Ovary (tissue), 7 donors: ENCODE measurements at regions not wholly inside any gene's neighbourhood (a gene's known extent, or its start where the extent isn't known, plus 50 kb on each side); places are given as distances from the start of the nearest gene placed in this dataset.

ENCODE experiments used
- DNase-seq, 5 donors: peaks; one replicate each; pipeline ENCODE4 v3.0.0-alpha.2; 2019 to 2020
- H3K27ac ChIP-seq, 2 donors: fragments of 200-600 bp; one replicate each; pipeline versions ENCODE4 v1.5.1 to v1.8.0; 2019 to 2022
- H3K27me3 ChIP-seq: fragments of 200-600 bp; one replicate; pipeline ENCODE4 v1.8.0; 2022
- H3K36me3 ChIP-seq: fragments of 200-600 bp; sonication (generic); one replicate; pipeline ENCODE4 v1.5.1; 2019
- H3K4me1 ChIP-seq: one replicate; pipeline ENCODE4 v1.8.1; 2013; ENCODE audit warnings: mild to moderate bottlenecking, moderate library complexity; ENCODE audit not compliant: insufficient read depth
- H3K4me3 ChIP-seq: fragments of 200-600 bp; sonication (generic); one replicate; pipeline ENCODE4 v1.5.1; 2017
- H3K9me3 ChIP-seq, 2 donors: fragments of 200-600 bp in 1 of 2; sonication (generic) in 1 of 2; one replicate each; pipeline versions ENCODE4 v1.5.1 to v1.8.1; 2013 to 2019; ENCODE audit warnings: mild to moderate bottlenecking in 1 of 2, moderate library complexity in 1 of 2
- EP300 ChIP-seq: sonication (generic); formaldehyde crosslinking; IDR thresholded peaks from one replicate; pipeline ENCODE4 v1.6.1; 2017; ENCODE audit warnings: antibody characterized with exemption
- POLR2A ChIP-seq: fragments of 450-650 bp; IDR thresholded peaks from one replicate; pipeline ENCODE4 v1.6.1; 2017; ENCODE audit warnings: antibody characterized with exemption, mild to moderate bottlenecking, moderate library complexity
- WGBS, 3 donors: extraction: QIAGEN DNeasy Blood & Tissue Kit in 1 of 3; methylation state at CpG; one replicate each; pipeline versions ENCODE4 v1.1.5 to v1.1.7; 2013 to 2017; 5-methylcytosine and 5-hydroxymethylcytosine counted together
- intact Hi-C, 4 donors: fragments of 100-400 bp; cut with DNase I; formaldehyde crosslinking; loops; one replicate each; pipeline versions ENCODE4 v1.11.0 to v1.15.1; 2022 to 2023
- TF ChIP-seq, protein P1 (sequence below), 3 donors: fragments of 450-650 bp in 2 of 3; fragments of 200-600 bp in 1 of 3; IDR thresholded peaks; one replicate each; pipeline versions ENCODE4 v1.5.1 to v1.8.0; 2016 to 2022; ENCODE audit warnings: antibody characterized with exemption in 3 of 3, mild to moderate bottlenecking in 1 of 3
- donor health status: DM: no; HTN: no; CAD: no; lungs with moderate emphysema.
- donor health status: DM: no; HTN: no; CAD: no.
- donor health status: Bipolar disorder and iron deficiency.
- donor health status: DM: no; HTN: no; CAD: no.
- donor health status: DM: yes; HTN: yes; CAD: no.

GRCh38 chr10:61108915-61109314 is 164.9 kb upstream of the RHOBTB1 start:
- WGBS, 3 donors, result 93 to 96% (median 93%) methylated on average over 3 of the region's 3 CpGs

GRCh38 chr10:61100887-61101286 is 156.9 kb upstream of the RHOBTB1 start:
- H3K4me3 ChIP-seq, result no peak overlapping the region
- H3K9me3 ChIP-seq, result no peaks in the 10 kb centered on the region
- 75 to 82% (median 77%) methylated on average over 5 of the region's 5 CpGs for WGBS, 3 donors
- H3K27me3 ChIP-seq, result no peaks in the 10 kb centered on the region
- TF ChIP-seq POLR2A, result no peak
- no peak overlapping the region for H3K27ac ChIP-seq
- DNase-seq, result no peak
- no peaks in the 10 kb centered on the region for H3K36me3 ChIP-seq
- no peaks in the 10 kb centered on the region for H3K4me1 ChIP-seq
- intact Hi-C loops, result no loop called here

More at GRCh38 chr10:61108915-61109314, 164.9 kb upstream of the RHOBTB1 start:
- TF ChIP-seq, protein P1, sequence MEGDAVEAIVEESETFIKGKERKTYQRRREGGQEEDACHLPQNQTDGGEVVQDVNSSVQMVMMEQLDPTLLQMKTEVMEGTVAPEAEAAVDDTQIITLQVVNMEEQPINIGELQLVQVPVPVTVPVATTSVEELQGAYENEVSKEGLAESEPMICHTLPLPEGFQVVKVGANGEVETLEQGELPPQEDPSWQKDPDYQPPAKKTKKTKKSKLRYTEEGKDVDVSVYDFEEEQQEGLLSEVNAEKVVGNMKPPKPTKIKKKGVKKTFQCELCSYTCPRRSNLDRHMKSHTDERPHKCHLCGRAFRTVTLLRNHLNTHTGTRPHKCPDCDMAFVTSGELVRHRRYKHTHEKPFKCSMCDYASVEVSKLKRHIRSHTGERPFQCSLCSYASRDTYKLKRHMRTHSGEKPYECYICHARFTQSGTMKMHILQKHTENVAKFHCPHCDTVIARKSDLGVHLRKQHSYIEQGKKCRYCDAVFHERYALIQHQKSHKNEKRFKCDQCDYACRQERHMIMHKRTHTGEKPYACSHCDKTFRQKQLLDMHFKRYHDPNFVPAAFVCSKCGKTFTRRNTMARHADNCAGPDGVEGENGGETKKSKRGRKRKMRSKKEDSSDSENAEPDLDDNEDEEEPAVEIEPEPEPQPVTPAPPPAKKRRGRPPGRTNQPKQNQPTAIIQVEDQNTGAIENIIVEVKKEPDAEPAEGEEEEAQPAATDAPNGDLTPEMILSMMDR (IDR thresholded peaks at IDR 0.05), result no peak
- TF ChIP-seq POLR2A (no peak), EP300 (no peak)
- Histone ChIP-seq H3K27me3 (no peaks in the 10 kb centered on the region), H3K4me1 (no peaks in the 10 kb centered on the region), H3K27ac (no peak overlapping the region), H3K4me3 (no peak overlapping the region), H3K36me3 (no peaks in the 10 kb centered on the region), H3K9me3 (no peaks in the 10 kb centered on the region)
- intact Hi-C loops, result no loop called here
- DNase-seq, result no peak

GRCh38 chr10:61099756-61100155 is 155.8 kb upstream of the RHOBTB1 start:
- no peak overlapping the region for H3K4me3 ChIP-seq
- no peak for TF ChIP-seq EP300
- TF ChIP-seq, protein P1 (IDR thresholded peaks at IDR 0.05), result no peak
- TF ChIP-seq POLR2A, result no peak
- intact Hi-C loops, result no loop called here
- H3K9me3 ChIP-seq, result no peaks in the 10 kb centered on the region
- WGBS, 3 donors, result 87 to 94% (median 89%) methylated on average over 4 of the region's 4 CpGs
- DNase-seq, result no peak
- H3K4me1 ChIP-seq, result no peaks in the 10 kb centered on the region
- H3K27ac ChIP-seq, result no peak overlapping the region
- H3K36me3 ChIP-seq, result no peaks in the 10 kb centered on the region
- no peaks in the 10 kb centered on the region for H3K27me3 ChIP-seq

GRCh38 chr10:61098966-61099365 is 155.0 kb upstream of the RHOBTB1 start:
- no peak for DNase-seq
- Histone ChIP-seq H3K36me3 (no peaks in the 10 kb centered on the region), H3K4me3 (no peak overlapping the region), H3K9me3 (no peaks in the 10 kb centered on the region), H3K4me1 (no peaks in the 10 kb centered on the region), H3K27me3 (no peaks in the 10 kb centered on the region), H3K27ac (no peak overlapping the region)
- 72 to 85% (median 77%) methylated on average over 1 of the region's 1 CpG for WGBS, 3 donors
- TF ChIP-seq POLR2A (no peak), EP300 (no peak)
- TF ChIP-seq, protein P1 (IDR thresholded peaks at IDR 0.05), result no peak
- intact Hi-C loops, result no loop called here

DNA sequence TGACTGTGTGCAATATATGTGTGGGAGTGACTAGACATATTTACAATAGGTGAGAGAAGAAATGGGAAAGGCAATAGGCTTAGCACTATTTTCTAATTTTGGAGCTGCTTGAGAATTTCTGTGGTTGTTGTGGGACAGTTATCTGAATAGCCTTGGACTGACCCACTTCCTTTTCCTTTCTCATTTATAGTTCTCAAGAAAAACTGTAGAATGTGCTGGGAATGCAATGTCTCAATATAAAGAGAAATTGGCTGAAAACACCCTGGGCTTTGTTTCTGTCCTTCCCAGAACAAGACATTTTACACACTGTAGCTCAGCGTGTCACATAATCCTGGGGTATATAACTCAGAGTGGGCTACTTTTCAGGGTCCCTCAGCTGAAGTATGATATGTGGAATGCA is 153.0 kb upstream of the RHOBTB1 start:
- Histone ChIP-seq H3K27me3 (no peaks in the 10 kb centered on the region), H3K4me1 (no peaks in the 10 kb centered on the region), H3K4me3 (no peak overlapping the region), H3K27ac (no peak overlapping the region), H3K36me3 (no peaks in the 10 kb centered on the region), H3K9me3 (no peaks in the 10 kb centered on the region)
- no peak for DNase-seq
- intact Hi-C loops, result no loop called here
- no peak for TF ChIP-seq POLR2A
- TF ChIP-seq, protein P1 (IDR thresholded peaks at IDR 0.05), result no peak
- TF ChIP-seq EP300, result no peak
- 11 to 31% (median 19%) methylated on average over 1 of the region's 1 CpG for WGBS, 3 donors
